IPS DF 6.9 (cell line): ENCODE measurements at regions not wholly inside any gene's neighbourhood (a gene's known extent, or its start where the extent isn't known, plus 50 kb on each side); places are given as distances from the start of the nearest gene placed in this dataset.

Experiments used
- DNase-seq: peaks from one replicate; pipeline ENCODE4 v3.0.0-alpha.2; 2013; ENCODE audit warnings: low read depth, low spot score
- H3K27ac ChIP-seq: one replicate; pipeline ENCODE4 v1.5.1; 2013; ENCODE audit warnings: low read length, control low read depth
- H3K27me3 ChIP-seq: 2 replicates; pipeline ENCODE4 v1.6.1; 2013; ENCODE audit warnings: mild to moderate bottlenecking, low read length; ENCODE audit not compliant: control insufficient read depth, insufficient read depth
- H3K36me3 ChIP-seq: 2 replicates; pipeline ENCODE4 v1.6.1; 2013; ENCODE audit warnings: low read length; ENCODE audit not compliant: control insufficient read depth, insufficient read depth
- H3K4me1 ChIP-seq: 2 replicates; pipeline ENCODE4 v1.6.1; 2013; ENCODE audit warnings: low read length; ENCODE audit not compliant: control insufficient read depth, insufficient read depth
- H3K4me3 ChIP-seq: 2 replicates; pipeline ENCODE4 v1.5.1; 2013; ENCODE audit warnings: mild to moderate bottlenecking, low read length
- H3K9me3 ChIP-seq: 2 replicates; pipeline ENCODE4 v1.6.1; 2013; ENCODE audit warnings: low read length, inconsistent platforms; ENCODE audit not compliant: control insufficient read depth, insufficient read depth
- WGBS: extraction: QIAGEN DNeasy Blood & Tissue Kit; methylation state at CpG from one replicate; pipeline ENCODE4 v1.1.7; 2013; ENCODE audit warnings: mixed read lengths, missing lambda C conversion rate; ENCODE audit not compliant: insufficient read length, insufficient coverage; 5-methylcytosine and 5-hydroxymethylcytosine counted together

- Histone ChIP-seq H3K36me3 (no peaks in the 10 kb centered on the region), H3K9me3 (no peaks in the 10 kb centered on the region), H3K4me1 (no peaks in the 10 kb centered on the region), H3K27ac (no peak overlapping the region), H3K4me3 (no peak overlapping the region), H3K27me3 (no peaks in the 10 kb centered on the region)
- no peak for DNase-seq
- no CpG with 5 or more reads among the region's 1 CpG for WGBS
These were observed 269.4 kb upstream of the ZPLD1 start for GRCh38 chr3:102165367-102165766.

DNA sequence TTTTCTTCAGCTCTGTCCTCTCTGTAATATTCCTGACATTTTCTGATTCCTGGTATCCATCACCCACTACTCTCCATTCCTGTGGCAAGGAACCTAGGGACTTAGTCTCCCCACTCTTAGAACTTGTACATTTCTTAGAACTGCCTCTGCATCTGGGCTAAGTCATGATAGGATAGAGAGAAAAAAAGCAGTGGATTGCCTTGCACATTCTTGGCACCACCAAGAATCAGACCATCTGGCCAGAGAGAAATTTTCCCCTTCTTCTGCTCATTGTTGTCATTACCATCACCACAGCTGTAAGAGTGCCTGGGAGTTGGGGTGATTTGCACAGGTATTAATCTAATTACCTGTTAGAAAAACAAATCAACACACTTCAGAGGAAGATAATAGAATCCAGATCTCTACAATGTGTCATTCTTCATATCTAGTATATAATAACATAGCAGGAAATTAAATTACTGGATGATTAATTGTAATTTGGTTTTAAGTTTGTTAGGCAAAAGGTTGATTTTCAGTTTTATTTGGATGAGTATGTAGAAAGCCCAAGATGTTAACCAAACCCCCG lies 264.8 kb upstream of the ZPLD1 start:
- H3K27me3 ChIP-seq = no peaks in the 10 kb centered on the region
- DNase-seq = no peak
- H3K36me3 ChIP-seq = no peaks in the 10 kb centered on the region
- H3K4me3 ChIP-seq = no peak overlapping the region
- no CpG with 5 or more reads among the region's 1 CpG for WGBS
- no peak overlapping the region for H3K27ac ChIP-seq
- H3K4me1 ChIP-seq = no peaks in the 10 kb centered on the region
- no peaks in the 10 kb centered on the region for H3K9me3 ChIP-seq

DNA sequence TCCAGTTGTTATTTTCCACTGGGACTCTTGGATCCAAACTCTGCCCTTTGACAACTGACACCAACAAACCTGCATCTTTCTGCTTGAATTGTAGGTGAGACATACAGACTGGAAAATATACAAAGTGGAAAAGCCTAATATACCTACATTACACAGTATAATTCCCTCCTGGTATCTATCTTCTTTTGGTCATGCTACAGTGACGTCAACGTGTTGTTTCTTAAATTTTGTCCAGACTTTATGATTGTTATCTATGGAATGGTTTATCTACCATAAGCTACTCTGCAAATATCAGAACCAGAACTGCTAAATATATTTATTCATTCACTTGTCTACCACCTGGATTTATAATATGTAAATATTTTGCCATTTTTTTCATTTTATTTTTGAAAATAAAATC lies 264.3 kb upstream of the ZPLD1 start:
- H3K4me1 ChIP-seq = no peaks in the 10 kb centered on the region
- H3K36me3 ChIP-seq = no peaks in the 10 kb centered on the region
- no peaks in the 10 kb centered on the region for H3K9me3 ChIP-seq
- no peak overlapping the region for H3K27ac ChIP-seq
- no peaks in the 10 kb centered on the region for H3K27me3 ChIP-seq
- H3K4me3 ChIP-seq = no peak overlapping the region
- DNase-seq = no peak
- no CpG with 5 or more reads among the region's 2 CpGs for WGBS

GRCh38 chr3:102174312-102174712 lies 260.5 kb upstream of the ZPLD1 start:
- H3K27me3 ChIP-seq = no peaks in the 10 kb centered on the region
- no peak for DNase-seq
- H3K4me1 ChIP-seq = no peaks in the 10 kb centered on the region
- no CpG with 5 or more reads among the region's 3 CpGs for WGBS
- H3K9me3 ChIP-seq = no peaks in the 10 kb centered on the region
- H3K27ac ChIP-seq = no peak overlapping the region
- no peak overlapping the region for H3K4me3 ChIP-seq
- H3K36me3 ChIP-seq = no peaks in the 10 kb centered on the region

- WGBS = no CpG with 5 or more reads among the region's 1 CpG
- DNase-seq = no peak
- H3K36me3 ChIP-seq = no peaks in the 10 kb centered on the region
- no peaks in the 10 kb centered on the region for H3K4me1 ChIP-seq
- no peaks in the 10 kb centered on the region for H3K9me3 ChIP-seq
- no peak overlapping the region for H3K27ac ChIP-seq
- H3K4me3 ChIP-seq = no peak overlapping the region
- H3K27me3 ChIP-seq = no peaks in the 10 kb centered on the region
These were observed 259.9 kb upstream of the ZPLD1 start for GRCh38 chr3:102174832-102175374.

DNA sequence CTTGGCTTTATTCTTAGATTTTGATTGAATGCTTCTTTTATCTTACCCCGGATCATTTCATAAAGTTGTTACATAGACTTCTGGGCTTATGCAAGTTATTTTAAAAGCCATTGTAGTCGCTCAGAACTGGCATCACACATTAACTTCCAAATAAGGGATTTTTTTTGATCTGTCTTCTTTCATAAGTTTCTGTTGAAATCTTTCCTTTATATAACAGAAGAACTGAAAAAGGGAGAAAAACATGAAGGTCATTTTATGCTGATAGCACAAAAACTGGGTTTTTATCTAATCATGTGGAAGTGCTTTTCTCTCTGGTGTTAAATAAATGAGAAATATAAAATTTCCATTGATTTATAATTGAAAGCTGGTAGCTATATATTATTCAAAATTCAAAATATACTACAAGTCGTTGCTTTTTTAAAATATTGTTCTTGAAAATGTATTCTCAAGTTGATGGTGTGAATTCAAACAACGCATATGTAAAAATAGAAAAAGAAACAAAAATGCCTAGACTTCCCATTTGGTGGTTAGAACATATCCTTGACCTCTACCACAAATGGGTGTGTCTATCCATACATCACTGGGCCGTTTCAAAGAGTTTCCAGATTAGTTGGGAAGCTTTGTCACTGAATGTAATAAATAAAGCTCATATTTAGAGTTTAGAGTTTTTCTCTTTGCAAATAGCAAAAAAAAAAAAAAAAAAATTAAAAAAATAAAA lies 258.3 kb upstream of the ZPLD1 start:
- H3K27ac ChIP-seq = no peak overlapping the region
- WGBS = no CpG with 5 or more reads among the region's 5 CpGs
- H3K9me3 ChIP-seq = no peaks in the 10 kb centered on the region
- H3K27me3 ChIP-seq = no peaks in the 10 kb centered on the region
- no peak for DNase-seq
- no peaks in the 10 kb centered on the region for H3K4me1 ChIP-seq
- H3K4me3 ChIP-seq = no peak overlapping the region
- no peaks in the 10 kb centered on the region for H3K36me3 ChIP-seq

- 100% methylated on average over 3 of the region's 11 CpGs for WGBS
These were observed 257.6 kb upstream of the ZPLD1 start for GRCh38 chr3:102177075-102177755.

DNA sequence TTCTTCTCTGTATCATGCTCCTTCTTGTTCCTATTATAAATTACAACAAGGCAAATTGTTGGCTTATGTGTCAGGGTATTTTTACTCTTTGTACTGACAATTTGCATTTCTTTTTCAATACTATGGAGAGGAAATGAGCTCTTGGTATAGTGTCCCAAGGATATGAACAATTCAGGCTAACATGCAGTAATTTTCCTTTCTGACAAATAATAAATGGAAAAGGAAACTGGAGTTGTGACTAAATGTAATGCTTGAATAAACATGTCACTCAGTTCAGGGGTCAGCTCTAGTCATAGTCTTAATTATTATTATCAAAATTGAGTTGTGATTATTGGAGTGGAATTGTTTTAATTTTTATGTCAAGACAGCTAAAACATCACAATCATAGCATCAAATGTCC lies 256.0 kb upstream of the ZPLD1 start:
- no peak overlapping the region for H3K27ac ChIP-seq
- peaks cover 2% of the 10 kb centered on the region; the same call in 1 of the 2 replicates for H3K4me1 ChIP-seq
- H3K36me3 ChIP-seq = no peaks in the 10 kb centered on the region
- H3K4me3 ChIP-seq = no peak overlapping the region
- no peaks in the 10 kb centered on the region for H3K9me3 ChIP-seq
- no peaks in the 10 kb centered on the region for H3K27me3 ChIP-seq
- DNase-seq = no peak

More at GRCh38 chr3:102177075-102177755, 257.6 kb upstream of the ZPLD1 start:
- H3K36me3 ChIP-seq = no peaks in the 10 kb centered on the region
- no peak overlapping the region for H3K4me3 ChIP-seq
- no peaks in the 10 kb centered on the region for H3K4me1 ChIP-seq
- no peak overlapping the region for H3K27ac ChIP-seq
- H3K9me3 ChIP-seq = no peaks in the 10 kb centered on the region
- H3K27me3 ChIP-seq = no peaks in the 10 kb centered on the region
- no peak for DNase-seq

DNA sequence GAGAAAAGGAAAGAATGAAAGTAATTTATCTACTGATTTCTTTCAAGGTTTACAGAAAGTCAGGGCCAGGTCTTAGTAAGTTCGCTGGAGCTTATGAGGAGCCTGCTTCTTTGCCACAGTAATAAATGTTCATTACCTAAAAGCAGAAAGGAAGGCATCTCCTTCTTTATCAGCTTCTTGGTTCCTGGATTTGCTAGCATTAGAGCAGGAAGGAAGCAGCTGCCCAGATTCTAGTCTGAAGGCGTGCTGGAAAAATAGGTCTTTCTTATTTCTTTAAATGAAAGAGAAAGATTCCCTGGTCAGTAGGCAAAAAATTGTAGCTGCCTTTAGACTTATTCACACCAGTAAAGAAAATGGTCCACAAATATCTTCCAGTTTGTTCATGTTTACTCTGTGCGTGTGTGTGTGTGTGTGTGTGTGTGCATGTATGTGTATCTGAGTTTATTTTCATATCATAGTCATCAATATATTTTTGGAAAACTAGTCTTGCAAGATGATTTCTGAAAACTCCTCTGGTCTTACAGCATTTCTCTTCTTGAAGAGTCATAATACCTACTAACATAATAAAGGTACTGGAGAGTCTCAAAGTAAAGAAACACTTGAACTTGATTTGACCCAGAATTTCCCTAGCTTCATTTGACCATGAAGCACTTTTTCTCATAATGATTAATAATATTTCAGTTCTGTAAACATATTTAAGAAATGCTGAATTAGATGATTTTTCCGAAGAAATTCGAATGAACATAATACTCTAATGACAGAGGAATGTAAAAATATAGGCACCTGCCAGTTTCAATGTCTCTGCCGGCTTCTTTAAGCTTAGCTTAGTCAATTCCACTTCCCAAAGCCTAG lies 255.3 kb upstream of the ZPLD1 start:
- peaks cover 2% of the 10 kb centered on the region; the same call in 1 of the 2 replicates for H3K4me1 ChIP-seq
- no CpG with 5 or more reads among the region's 6 CpGs for WGBS
- H3K9me3 ChIP-seq = no peaks in the 10 kb centered on the region
- H3K4me3 ChIP-seq = no peak overlapping the region
- no peaks in the 10 kb centered on the region for H3K36me3 ChIP-seq
- no peaks in the 10 kb centered on the region for H3K27me3 ChIP-seq
- H3K27ac ChIP-seq = no peak overlapping the region
- DNase-seq = no peak

GRCh38 chr3:102180280-102180931 lies 254.4 kb upstream of the ZPLD1 start:
- WGBS = no CpG with 5 or more reads among the region's 7 CpGs
- no peak overlapping the region for H3K27ac ChIP-seq
- no peak for DNase-seq
- no peaks in the 10 kb centered on the region for H3K9me3 ChIP-seq
- no peaks in the 10 kb centered on the region for H3K27me3 ChIP-seq
- H3K4me3 ChIP-seq = no peak overlapping the region
- peaks cover 2% of the 10 kb centered on the region; the same call in 1 of the 2 replicates for H3K4me1 ChIP-seq
- no peaks in the 10 kb centered on the region for H3K36me3 ChIP-seq
